Cardiac muscle cell (in vitro differentiated cells and primary cell): ENCODE measurements at regions not wholly inside any gene's neighbourhood (a gene's known extent, or its start where the extent isn't known, plus 50 kb on each side); places are given as distances from the start of the nearest gene placed in this dataset.

Experiments used
- DNase-seq, 2 donors: peaks; one replicate each; pipeline versions ENCODE4 v3.0.0 to v3.0.0-alpha.2; 2010 to 2017; ENCODE audit warnings: low read depth in 1 of 2, low spot score in 1 of 2
- H3K27ac ChIP-seq: fragments of 200-600 bp; sonication (generic); 2 replicates; pipeline ENCODE4 v1.5.1; 2016
- H3K27me3 ChIP-seq: fragments of 200-600 bp; sonication (generic); 2 replicates; pipeline ENCODE4 v1.6.0; 2016; ENCODE audit warnings: control low read depth
- H3K36me3 ChIP-seq: fragments of 200-600 bp; sonication (generic); 2 replicates; pipeline ENCODE4 v1.5.1; 2016; ENCODE audit warnings: control low read depth
- H3K4me1 ChIP-seq: fragments of 200-600 bp; sonication (generic); 2 replicates; pipeline ENCODE4 v1.8.1; 2017; ENCODE audit warnings: low read depth, mild to moderate bottlenecking, mixed run types
- H3K4me3 ChIP-seq: fragments of 200-600 bp; sonication (generic); 2 replicates; pipeline ENCODE4 v1.5.1; 2016; ENCODE audit warnings: mild to moderate bottlenecking
- H3K9me3 ChIP-seq: fragments of 200-600 bp; sonication (generic); 2 replicates; pipeline ENCODE4 v1.5.1; 2017; ENCODE audit warnings: low read depth, mild to moderate bottlenecking, control low read depth
- TF ChIP-seq, protein P1 (sequence below): IDR thresholded peaks from 2 replicates; pipeline ENCODE4 v1.5.1; 2012; ENCODE audit warnings: low read depth, mild to moderate bottlenecking, low read length

DNA sequence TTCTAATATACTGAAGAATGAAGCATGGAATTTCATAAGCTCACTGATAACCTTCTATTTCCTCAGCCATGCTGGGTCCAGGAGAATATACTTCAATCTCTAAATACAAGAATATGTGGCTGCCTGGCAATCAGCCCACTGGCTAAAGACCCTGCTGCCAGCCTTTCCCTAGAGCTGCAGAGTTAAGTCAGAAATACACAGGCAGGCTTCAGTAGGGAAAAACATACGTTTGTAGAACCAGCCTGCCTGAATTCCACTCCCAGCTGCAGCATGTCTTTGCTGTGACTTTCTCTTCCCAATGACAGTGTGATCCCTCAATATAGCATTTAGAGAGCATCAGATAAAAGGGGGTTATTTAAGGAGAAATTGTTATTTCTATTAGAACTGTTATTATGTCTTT lies 289.1 kb downstream of the PCDH19 start:
- TF ChIP-seq, protein P1, sequence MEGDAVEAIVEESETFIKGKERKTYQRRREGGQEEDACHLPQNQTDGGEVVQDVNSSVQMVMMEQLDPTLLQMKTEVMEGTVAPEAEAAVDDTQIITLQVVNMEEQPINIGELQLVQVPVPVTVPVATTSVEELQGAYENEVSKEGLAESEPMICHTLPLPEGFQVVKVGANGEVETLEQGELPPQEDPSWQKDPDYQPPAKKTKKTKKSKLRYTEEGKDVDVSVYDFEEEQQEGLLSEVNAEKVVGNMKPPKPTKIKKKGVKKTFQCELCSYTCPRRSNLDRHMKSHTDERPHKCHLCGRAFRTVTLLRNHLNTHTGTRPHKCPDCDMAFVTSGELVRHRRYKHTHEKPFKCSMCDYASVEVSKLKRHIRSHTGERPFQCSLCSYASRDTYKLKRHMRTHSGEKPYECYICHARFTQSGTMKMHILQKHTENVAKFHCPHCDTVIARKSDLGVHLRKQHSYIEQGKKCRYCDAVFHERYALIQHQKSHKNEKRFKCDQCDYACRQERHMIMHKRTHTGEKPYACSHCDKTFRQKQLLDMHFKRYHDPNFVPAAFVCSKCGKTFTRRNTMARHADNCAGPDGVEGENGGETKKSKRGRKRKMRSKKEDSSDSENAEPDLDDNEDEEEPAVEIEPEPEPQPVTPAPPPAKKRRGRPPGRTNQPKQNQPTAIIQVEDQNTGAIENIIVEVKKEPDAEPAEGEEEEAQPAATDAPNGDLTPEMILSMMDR: no peak
- DNase-seq: no peak
- Histone ChIP-seq H3K27me3 (no peaks in the 10 kb centered on the region), H3K4me1 (no peaks in the 10 kb centered on the region), H3K36me3 (no peaks in the 10 kb centered on the region), H3K27ac (no peak overlapping the region), H3K4me3 (no peak overlapping the region), H3K9me3 (no peaks in the 10 kb centered on the region)

DNA sequence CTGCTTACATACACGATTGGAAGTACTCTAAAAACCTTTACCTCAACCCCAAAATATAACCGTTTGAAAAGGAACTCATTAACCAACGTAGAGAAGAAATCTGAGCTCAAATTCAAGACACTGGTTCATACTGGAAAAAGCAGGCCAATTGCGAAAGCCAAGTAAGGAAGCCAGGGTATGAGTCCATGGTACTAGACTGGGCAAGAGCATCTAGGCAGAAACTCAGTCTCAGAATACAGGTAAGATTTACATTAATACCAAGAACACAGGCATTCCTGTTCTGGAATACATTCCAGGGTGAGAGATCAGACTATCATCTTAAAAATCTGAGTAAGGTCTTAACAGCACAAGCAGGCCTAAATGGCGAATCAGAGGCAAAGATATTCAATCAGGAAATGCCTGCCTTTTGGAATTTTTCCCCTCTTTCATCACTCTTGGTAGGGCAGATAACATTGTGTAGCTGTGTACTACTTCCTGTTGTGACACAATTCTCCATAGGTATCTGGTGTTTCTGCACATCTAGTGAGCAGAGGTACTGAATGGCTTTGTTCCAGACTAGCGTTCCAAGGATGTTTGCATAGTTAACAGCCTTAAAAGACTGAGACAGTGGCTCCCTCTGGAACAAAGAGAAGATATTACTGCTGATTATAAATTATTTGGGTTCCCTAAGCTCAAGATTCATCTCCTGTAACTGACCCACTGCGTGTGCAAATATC lies 311.3 kb downstream of the PCDH19 start:
- DNase-seq: peak in 1 of 2 donors; percentile 46
- no peaks in the 10 kb centered on the region for H3K4me1 ChIP-seq
- H3K36me3 ChIP-seq: no peaks in the 10 kb centered on the region
- H3K27ac ChIP-seq: no peak overlapping the region
- no peaks in the 10 kb centered on the region for H3K9me3 ChIP-seq
- TF ChIP-seq, protein P1: no peak
- H3K27me3 ChIP-seq: no peaks in the 10 kb centered on the region
- H3K4me3 ChIP-seq: no peak overlapping the region

DNA sequence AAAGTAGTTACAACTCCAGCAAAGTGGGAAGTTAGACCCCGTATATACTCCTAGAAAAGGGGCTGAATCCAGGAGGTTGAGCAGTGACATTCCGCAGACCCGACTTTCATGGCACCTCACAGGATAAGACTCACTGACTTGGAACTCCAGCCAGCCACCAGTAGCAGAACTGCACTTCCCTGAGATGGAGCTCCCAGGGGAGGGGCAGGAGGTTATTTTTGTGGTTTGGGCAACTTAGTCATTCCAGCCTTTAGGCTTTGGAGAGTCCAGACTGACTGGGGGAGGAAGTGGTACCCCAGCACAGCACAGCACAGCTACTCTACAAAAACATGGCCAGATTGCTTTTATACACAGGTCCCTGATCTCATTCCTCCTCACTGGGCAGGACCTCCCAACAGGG lies 319.1 kb downstream of the PCDH19 start:
- DNase-seq: peak in 1 of 2 donors; percentile 22
- H3K4me3 ChIP-seq: no peak overlapping the region
- no peaks in the 10 kb centered on the region for H3K27me3 ChIP-seq
- H3K36me3 ChIP-seq: no peaks in the 10 kb centered on the region
- H3K4me1 ChIP-seq: no peaks in the 10 kb centered on the region
- TF ChIP-seq, protein P1: no peak
- no peaks in the 10 kb centered on the region for H3K9me3 ChIP-seq
- H3K27ac ChIP-seq: no peak overlapping the region

DNA sequence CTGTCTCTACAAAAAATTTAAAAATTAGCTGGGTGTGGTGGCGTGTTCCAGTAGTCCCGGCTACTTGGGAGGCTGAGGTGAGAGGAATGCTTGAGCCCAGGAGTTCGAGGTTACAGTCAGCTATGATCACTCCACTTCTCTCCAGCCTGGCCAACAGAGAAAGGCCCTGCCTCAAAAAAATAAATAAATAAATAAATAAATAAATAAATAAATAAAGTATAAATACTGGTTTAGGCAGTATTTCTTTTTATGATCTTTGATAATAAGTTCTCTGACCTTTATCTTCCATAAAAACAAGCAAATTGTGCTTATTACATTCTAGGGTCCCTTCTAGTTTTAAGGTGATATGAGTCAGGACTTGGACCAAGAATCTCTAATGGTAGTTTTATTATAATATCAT lies 320.3 kb downstream of the PCDH19 start:
- DNase-seq: no peak
- TF ChIP-seq, protein P1: no peak
- H3K4me1 ChIP-seq: no peaks in the 10 kb centered on the region
- H3K4me3 ChIP-seq: no peak overlapping the region
- no peak overlapping the region for H3K27ac ChIP-seq
- no peaks in the 10 kb centered on the region for H3K36me3 ChIP-seq
- H3K9me3 ChIP-seq: no peaks in the 10 kb centered on the region
- H3K27me3 ChIP-seq: no peaks in the 10 kb centered on the region

DNA sequence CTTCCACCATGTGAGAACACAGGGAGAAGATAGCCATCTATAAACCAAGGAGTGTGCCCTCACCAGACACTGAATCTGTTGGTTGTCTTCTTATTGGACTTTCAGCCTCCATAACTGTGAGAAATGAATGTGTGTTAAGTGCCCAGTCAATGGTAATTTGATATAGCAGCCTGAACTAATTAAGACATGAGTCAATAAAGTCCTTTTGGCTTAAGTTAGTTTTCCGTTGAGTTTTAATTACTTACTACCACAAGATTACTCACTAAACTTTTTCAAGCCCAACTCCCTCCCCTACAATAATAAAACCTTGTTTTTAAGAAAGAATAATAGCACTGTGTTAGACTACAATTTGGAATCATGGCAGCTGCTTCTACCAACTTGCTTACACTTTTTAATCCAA lies 324.2 kb downstream of the PCDH19 start:
- TF ChIP-seq, protein P1: no peak
- no peak overlapping the region for H3K27ac ChIP-seq
- H3K9me3 ChIP-seq: no peaks in the 10 kb centered on the region
- no peaks in the 10 kb centered on the region for H3K4me1 ChIP-seq
- H3K27me3 ChIP-seq: no peaks in the 10 kb centered on the region
- H3K36me3 ChIP-seq: no peaks in the 10 kb centered on the region
- H3K4me3 ChIP-seq: no peak overlapping the region
- DNase-seq: no peak
